ENCODE measurements at regions not wholly inside any gene's neighbourhood (a gene's known extent, or its start where the extent isn't known, plus 50 kb on each side); places are given as distances from the start of the nearest gene placed in this dataset.
A peak's percentile ranks its signal among the peaks of the same experiment; 100 is the strongest.

DNA sequence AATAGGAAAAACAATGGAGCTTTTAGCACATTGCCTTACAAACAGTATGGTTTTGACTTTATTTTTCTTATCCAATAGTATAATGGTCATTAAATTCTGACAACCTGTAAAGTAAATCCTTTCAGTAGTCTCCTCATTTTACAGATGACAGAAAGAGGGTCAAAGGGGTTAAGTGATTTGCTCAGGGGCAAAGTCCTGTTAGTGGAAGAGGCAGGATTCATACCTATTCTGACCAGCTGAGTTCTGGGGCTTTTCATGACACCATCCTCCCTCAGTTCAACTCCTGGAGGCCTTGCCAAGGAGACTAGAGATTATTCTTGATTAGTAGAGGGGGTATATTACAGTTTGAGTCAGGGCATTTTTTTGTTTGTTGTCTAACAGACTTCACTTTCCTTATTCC, 278.7 kb upstream of the DUSP10 start:
- TF ChIP-seq, protein P1, sequence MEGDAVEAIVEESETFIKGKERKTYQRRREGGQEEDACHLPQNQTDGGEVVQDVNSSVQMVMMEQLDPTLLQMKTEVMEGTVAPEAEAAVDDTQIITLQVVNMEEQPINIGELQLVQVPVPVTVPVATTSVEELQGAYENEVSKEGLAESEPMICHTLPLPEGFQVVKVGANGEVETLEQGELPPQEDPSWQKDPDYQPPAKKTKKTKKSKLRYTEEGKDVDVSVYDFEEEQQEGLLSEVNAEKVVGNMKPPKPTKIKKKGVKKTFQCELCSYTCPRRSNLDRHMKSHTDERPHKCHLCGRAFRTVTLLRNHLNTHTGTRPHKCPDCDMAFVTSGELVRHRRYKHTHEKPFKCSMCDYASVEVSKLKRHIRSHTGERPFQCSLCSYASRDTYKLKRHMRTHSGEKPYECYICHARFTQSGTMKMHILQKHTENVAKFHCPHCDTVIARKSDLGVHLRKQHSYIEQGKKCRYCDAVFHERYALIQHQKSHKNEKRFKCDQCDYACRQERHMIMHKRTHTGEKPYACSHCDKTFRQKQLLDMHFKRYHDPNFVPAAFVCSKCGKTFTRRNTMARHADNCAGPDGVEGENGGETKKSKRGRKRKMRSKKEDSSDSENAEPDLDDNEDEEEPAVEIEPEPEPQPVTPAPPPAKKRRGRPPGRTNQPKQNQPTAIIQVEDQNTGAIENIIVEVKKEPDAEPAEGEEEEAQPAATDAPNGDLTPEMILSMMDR (IDR thresholded peaks at IDR 0.05; ENCODE audit: control extremely low read depth, extremely low read depth): no peak
- DNase-seq: no peak
- no peaks in the 10 kb centered on the region for H3K27me3 ChIP-seq (ENCODE audit: control insufficient read depth in 3 of 3, insufficient read depth in 3 of 3, low read length in 2 of 3)

DNA sequence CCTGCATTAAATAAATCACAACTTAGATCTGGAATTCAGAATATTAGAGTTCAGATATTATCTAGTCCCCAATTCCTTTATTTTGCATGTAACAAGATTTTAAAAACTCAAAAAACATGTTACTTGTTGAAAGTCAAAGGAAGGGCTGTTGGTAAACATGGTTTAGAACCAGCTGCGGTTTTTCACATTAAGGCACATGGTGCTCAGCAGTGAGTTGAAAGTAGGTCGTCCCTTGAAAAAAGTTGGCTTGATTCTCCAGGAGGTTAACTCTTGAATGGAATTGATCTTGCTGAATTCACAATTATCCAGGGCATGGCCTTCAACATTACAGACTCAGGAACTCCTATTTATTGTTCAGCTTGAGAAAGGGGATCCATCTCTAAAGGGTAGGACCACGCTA, 277.1 kb upstream of the DUSP10 start:
- TF ChIP-seq, protein P1 (IDR thresholded peaks at IDR 0.05; ENCODE audit: control extremely low read depth, extremely low read depth): no peak
- WGBS, 2 donors: 65 to 81% methylated on average over 3 of the region's 3 CpGs
- Histone ChIP-seq H3K4me1 (ENCODE audit: control insufficient read depth in 5 of 5, insufficient read depth in 5 of 5, low read length in 5 of 5) (peaks cover 0 to 6% (median 0%) of the 10 kb centered on the region in 5 donors), H3K4me3 (no peak overlapping the region), H3K9ac (ENCODE audit: insufficient read depth in 1 of 2, low read length in 2 of 2) (no peak overlapping the region), H3K36me3 (ENCODE audit: control insufficient read depth in 4 of 4, insufficient read depth in 4 of 4, low read length in 4 of 4) (no peaks in the 10 kb centered on the region), H3K27me3 (ENCODE audit: control insufficient read depth in 3 of 3, insufficient read depth in 3 of 3, low read length in 2 of 3) (no peaks in the 10 kb centered on the region), H3K27ac (ENCODE audit: low read depth in 1 of 2, low read length in 1 of 2) (no peak overlapping the region), H3K9me3 (ENCODE audit: control insufficient read depth in 4 of 4, insufficient read depth in 3 of 4, low read length in 3 of 4) (no peaks in the 10 kb centered on the region)
- peak in 2 of 3 donors; percentile 37 to 65 for DNase-seq
- no peak for ATAC-seq (ENCODE audit: insufficient read depth, low FRiP score)

More for the DNA sequence above, 278.7 kb upstream of the DUSP10 start:
- no peak overlapping the region for H3K4me3 ChIP-seq
- no peaks in the 10 kb centered on the region for H3K9me3 ChIP-seq (ENCODE audit: control insufficient read depth in 4 of 4, insufficient read depth in 3 of 4, low read length in 3 of 4)
- peaks cover 0 to 6% (median 0%) of the 10 kb centered on the region in 5 donors for H3K4me1 ChIP-seq (ENCODE audit: control insufficient read depth in 5 of 5, insufficient read depth in 5 of 5, low read length in 5 of 5)
- ATAC-seq (ENCODE audit: insufficient read depth, low FRiP score): no peak
- no peaks in the 10 kb centered on the region for H3K36me3 ChIP-seq (ENCODE audit: control insufficient read depth in 4 of 4, insufficient read depth in 4 of 4, low read length in 4 of 4)
- no peak overlapping the region for H3K27ac ChIP-seq (ENCODE audit: low read depth in 1 of 2, low read length in 1 of 2)
- H3K9ac ChIP-seq (ENCODE audit: insufficient read depth in 1 of 2, low read length in 2 of 2): no peak overlapping the region

DNA sequence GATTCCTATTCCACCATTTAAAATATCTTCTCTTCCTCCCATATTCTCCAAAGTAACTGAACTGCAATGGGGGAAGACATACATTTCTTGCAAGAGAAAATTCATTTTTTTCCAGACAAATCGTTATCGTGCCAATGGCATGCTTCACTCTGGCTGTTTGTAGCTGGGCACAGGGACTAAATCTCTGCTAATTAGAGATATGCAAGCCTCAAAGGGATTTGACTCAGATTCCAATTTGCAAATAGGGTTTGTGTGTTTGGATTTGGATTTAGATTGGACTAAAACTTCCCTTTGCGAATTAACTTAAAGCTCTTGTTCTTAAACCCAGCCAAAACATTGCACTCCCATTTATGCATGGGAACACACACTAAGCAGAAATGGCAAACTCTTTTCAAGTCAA, 276.2 kb upstream of the DUSP10 start:
- H3K27ac ChIP-seq (ENCODE audit: low read depth in 1 of 2, low read length in 1 of 2): no peak overlapping the region
- DNase-seq (no peak), ATAC-seq (ENCODE audit: insufficient read depth, low FRiP score) (no peak)
- H3K4me1 ChIP-seq (ENCODE audit: control insufficient read depth in 5 of 5, insufficient read depth in 5 of 5, low read length in 5 of 5): peaks cover 0 to 6% (median 0%) of the 10 kb centered on the region in 5 donors
- WGBS, 2 donors: 89 to 93% methylated on average over 3 of the region's 3 CpGs
- no peaks in the 10 kb centered on the region for H3K27me3 ChIP-seq (ENCODE audit: control insufficient read depth in 3 of 3, insufficient read depth in 3 of 3, low read length in 2 of 3)
- no peaks in the 10 kb centered on the region for H3K9me3 ChIP-seq (ENCODE audit: control insufficient read depth in 4 of 4, insufficient read depth in 3 of 4, low read length in 3 of 4)
- TF ChIP-seq, protein P1 (IDR thresholded peaks at IDR 0.05; ENCODE audit: control extremely low read depth, extremely low read depth): no peak
- no peak overlapping the region for H3K9ac ChIP-seq (ENCODE audit: insufficient read depth in 1 of 2, low read length in 2 of 2)
- H3K4me3 ChIP-seq: no peak overlapping the region
- H3K36me3 ChIP-seq (ENCODE audit: control insufficient read depth in 4 of 4, insufficient read depth in 4 of 4, low read length in 4 of 4): no peaks in the 10 kb centered on the region

DNA sequence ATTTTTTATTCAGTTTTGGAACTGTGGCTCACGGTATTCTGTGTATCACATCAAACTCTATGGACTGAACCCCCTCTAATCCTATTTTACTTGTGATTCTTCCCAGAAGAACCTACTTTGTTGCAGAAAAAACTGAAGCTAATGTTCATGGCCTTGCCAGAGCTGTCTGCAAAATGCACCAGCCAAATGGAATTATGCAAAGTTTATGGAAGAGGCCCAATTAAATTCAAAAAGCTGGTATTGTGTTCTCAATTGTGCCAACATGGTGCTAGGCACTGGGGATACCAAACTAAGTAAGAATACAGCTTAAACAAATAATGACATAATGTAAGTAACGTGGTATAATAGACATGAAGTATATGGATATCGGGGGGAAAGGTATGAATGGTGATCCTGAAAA, 273.8 kb upstream of the DUSP10 start:
- no peak overlapping the region for H3K4me3 ChIP-seq
- WGBS, 2 donors: 86 to 94% methylated on average over 3 of the region's 3 CpGs
- no peak overlapping the region for H3K9ac ChIP-seq (ENCODE audit: insufficient read depth in 1 of 2, low read length in 2 of 2)
- H3K36me3 ChIP-seq (ENCODE audit: control insufficient read depth in 4 of 4, insufficient read depth in 4 of 4, low read length in 4 of 4): no peaks in the 10 kb centered on the region
- ATAC-seq (ENCODE audit: insufficient read depth, low FRiP score): no peak
- peaks cover 0 to 2% (median 0%) of the 10 kb centered on the region in 5 donors for H3K4me1 ChIP-seq (ENCODE audit: control insufficient read depth in 5 of 5, insufficient read depth in 5 of 5, low read length in 5 of 5)
- H3K27me3 ChIP-seq (ENCODE audit: control insufficient read depth in 3 of 3, insufficient read depth in 3 of 3, low read length in 2 of 3): no peaks in the 10 kb centered on the region
- peaks cover 0 to 3% (median under 1%) of the 10 kb centered on the region in 4 donors for H3K9me3 ChIP-seq (ENCODE audit: control insufficient read depth in 4 of 4, insufficient read depth in 3 of 4, low read length in 3 of 4)
- DNase-seq: no peak
- no peak overlapping the region for H3K27ac ChIP-seq (ENCODE audit: low read depth in 1 of 2, low read length in 1 of 2)
- TF ChIP-seq, protein P1 (IDR thresholded peaks at IDR 0.05; ENCODE audit: control extremely low read depth, extremely low read depth): no peak

Data from lung (tissue), 11 donors.